OCI-LY3 (cell line): ENCODE measurements at regions not wholly inside any gene's neighbourhood (a gene's known extent, or its start where the extent isn't known, plus 50 kb on each side); places are given as distances from the start of the nearest gene placed in this dataset.

Experiments
- EZH2phosphoT487 ChIP-seq: fragments of 200-600 bp; shearing (Covaris generic); IDR thresholded peaks from 2 replicates; pipeline ENCODE4 v1.6.1; 2018; ENCODE audit warnings: antibody characterized with exemption, mixed run types, low read depth
- TF ChIP-seq, protein P1 (sequence below): fragments of 200-600, 300-600 bp; sonication (generic); IDR thresholded peaks from 2 replicates; pipeline ENCODE4 v1.5.1; 2014; ENCODE audit warnings: antibody characterized with exemption, low read length, low read depth

DNA sequence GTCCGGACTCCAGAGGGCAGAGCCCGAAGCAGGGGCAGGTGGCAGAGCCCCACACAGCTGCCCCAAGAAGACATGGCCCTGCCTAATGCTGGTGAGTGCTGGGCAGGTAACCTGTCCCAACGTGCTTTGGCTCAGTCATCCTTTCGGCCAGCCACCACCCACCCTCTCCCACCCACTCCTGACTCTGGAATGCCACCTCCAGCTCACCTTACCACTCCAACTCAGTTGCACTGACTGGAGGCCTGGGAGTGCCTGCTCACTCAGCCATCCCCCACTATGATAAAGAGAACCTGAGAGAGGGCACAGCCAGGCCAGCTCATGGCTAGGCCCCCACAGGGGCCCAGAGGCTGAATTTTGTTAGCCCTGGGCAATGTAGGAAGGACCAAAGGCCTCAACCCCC is 53.8 kb upstream of the MPEG1 start:
- TF ChIP-seq, protein P1, sequence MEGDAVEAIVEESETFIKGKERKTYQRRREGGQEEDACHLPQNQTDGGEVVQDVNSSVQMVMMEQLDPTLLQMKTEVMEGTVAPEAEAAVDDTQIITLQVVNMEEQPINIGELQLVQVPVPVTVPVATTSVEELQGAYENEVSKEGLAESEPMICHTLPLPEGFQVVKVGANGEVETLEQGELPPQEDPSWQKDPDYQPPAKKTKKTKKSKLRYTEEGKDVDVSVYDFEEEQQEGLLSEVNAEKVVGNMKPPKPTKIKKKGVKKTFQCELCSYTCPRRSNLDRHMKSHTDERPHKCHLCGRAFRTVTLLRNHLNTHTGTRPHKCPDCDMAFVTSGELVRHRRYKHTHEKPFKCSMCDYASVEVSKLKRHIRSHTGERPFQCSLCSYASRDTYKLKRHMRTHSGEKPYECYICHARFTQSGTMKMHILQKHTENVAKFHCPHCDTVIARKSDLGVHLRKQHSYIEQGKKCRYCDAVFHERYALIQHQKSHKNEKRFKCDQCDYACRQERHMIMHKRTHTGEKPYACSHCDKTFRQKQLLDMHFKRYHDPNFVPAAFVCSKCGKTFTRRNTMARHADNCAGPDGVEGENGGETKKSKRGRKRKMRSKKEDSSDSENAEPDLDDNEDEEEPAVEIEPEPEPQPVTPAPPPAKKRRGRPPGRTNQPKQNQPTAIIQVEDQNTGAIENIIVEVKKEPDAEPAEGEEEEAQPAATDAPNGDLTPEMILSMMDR = no peak
- TF ChIP-seq EZH2phosphoT487 = no peak
